SU-DHL-6 (cell line): ENCODE measurements at regions not wholly inside any gene's neighbourhood (a gene's known extent, or its start where the extent isn't known, plus 50 kb on each side); places are given as distances from the start of the nearest gene placed in this dataset.

Experiments used
- EZH2phosphoT487 ChIP-seq: fragments of 200-600 bp; sonication (generic), shearing (Covaris generic); conservative IDR thresholded peaks from 2 replicates; pipeline ENCODE4 v1.6.1; 2018; ENCODE audit warnings: mild to moderate bottlenecking, antibody characterized with exemption, low read length, moderate library complexity, mixed read lengths
- TF ChIP-seq, protein P1 (sequence below): fragments of 200-600 bp; sonication (generic); IDR thresholded peaks from one replicate; pipeline ENCODE4 v1.5.1; 2017; ENCODE audit warnings: antibody characterized with exemption, mild to moderate bottlenecking, low read length, moderate library complexity; ENCODE audit not compliant: insufficient read depth, poor library complexity, severe bottlenecking

DNA sequence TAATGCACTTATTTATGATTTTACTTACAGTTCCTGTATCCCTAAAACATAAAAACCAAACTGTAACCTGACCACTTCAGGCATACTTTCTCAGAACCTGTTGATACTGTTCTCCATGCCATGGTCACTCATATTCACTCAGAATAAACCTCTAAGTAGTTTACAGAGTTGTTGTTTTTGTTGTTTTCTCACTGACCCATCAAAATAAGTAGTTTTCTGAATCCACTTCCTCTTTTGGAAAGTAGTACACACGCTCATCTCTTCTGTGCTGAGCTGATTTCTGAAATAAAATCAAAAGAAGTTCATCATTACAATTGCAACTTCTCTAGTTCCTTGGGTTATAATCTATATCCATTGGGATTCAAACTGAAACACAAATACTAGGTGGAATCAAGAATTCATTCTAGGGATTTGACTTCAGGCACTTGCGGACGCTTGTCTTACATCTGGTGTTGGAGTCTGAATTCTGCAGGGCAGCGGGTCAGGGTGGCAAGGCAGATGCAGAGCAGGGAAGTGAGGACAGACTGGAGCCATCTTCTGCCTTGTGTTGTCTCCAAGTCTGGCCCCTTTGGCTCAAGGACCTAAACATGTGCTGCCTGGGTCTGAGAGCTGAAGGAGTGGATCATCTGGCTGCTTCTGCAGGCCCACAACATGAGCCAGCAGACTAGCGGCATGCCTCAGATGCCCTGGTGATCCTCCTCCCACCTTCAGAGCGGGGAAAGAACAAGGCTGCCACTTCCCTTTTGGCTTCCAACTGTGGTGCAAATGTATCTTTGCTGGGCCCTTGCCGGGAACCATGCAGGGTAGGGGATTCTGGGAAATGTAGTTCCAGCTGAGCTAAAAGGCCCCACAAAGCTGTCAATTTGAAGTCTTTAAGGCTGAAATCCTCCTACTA lies 167.9 kb upstream of the MYLIP start:
- no peak for TF ChIP-seq EZH2phosphoT487
- TF ChIP-seq, protein P1, sequence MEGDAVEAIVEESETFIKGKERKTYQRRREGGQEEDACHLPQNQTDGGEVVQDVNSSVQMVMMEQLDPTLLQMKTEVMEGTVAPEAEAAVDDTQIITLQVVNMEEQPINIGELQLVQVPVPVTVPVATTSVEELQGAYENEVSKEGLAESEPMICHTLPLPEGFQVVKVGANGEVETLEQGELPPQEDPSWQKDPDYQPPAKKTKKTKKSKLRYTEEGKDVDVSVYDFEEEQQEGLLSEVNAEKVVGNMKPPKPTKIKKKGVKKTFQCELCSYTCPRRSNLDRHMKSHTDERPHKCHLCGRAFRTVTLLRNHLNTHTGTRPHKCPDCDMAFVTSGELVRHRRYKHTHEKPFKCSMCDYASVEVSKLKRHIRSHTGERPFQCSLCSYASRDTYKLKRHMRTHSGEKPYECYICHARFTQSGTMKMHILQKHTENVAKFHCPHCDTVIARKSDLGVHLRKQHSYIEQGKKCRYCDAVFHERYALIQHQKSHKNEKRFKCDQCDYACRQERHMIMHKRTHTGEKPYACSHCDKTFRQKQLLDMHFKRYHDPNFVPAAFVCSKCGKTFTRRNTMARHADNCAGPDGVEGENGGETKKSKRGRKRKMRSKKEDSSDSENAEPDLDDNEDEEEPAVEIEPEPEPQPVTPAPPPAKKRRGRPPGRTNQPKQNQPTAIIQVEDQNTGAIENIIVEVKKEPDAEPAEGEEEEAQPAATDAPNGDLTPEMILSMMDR, result no peak
